ENCODE measurements at regions not wholly inside any gene's neighbourhood (a gene's known extent, or its start where the extent isn't known, plus 50 kb on each side); places are given as distances from the start of the nearest gene placed in this dataset.
A peak's percentile ranks its signal among the peaks of the same experiment; 100 is the strongest.

GRCh38 chr3:182136008-182136910 is 424.5 kb downstream of the SOX2 start:
- Histone ChIP-seq H2AFZ (ENCODE audit: low read length) (no peak overlapping the region), H3K4me3 (ENCODE audit: low read depth, low read length, poor library complexity, severe bottlenecking) (no peak overlapping the region), H3K27me3 (ENCODE audit: insufficient read depth, low read length) (no peaks in the 10 kb centered on the region), H4K20me1 (ENCODE audit: insufficient read depth, low read length) (no peaks in the 10 kb centered on the region), H3K36me3 (ENCODE audit: insufficient read depth, low read length) (no peaks in the 10 kb centered on the region), H3F3A (ENCODE audit: insufficient read depth, low read length) (no peaks in the 10 kb centered on the region), H3K9me2 (ENCODE audit: low read depth, low read length) (no peaks in the 10 kb centered on the region), H3K9ac (ENCODE audit: low read length) (no peak overlapping the region), H3K79me2 (ENCODE audit: insufficient read depth, low read length) (no peaks in the 10 kb centered on the region), H3K27ac (ENCODE audit: low read depth, low read length, poor library complexity, severe bottlenecking) (no peak overlapping the region), H3K9me3 (ENCODE audit: low read length) (no peaks in the 10 kb centered on the region), H3K4me1 (ENCODE audit: insufficient read depth, low read length, severe bottlenecking) (no peaks in the 10 kb centered on the region), H3K4me2 (ENCODE audit: low read length) (no peak overlapping the region)
- TF ChIP-seq EZH2 (IDR thresholded peaks at IDR 0.05; ENCODE audit: borderline replicate concordance, low read length), result no peak
- TF ChIP-seq, protein P1, sequence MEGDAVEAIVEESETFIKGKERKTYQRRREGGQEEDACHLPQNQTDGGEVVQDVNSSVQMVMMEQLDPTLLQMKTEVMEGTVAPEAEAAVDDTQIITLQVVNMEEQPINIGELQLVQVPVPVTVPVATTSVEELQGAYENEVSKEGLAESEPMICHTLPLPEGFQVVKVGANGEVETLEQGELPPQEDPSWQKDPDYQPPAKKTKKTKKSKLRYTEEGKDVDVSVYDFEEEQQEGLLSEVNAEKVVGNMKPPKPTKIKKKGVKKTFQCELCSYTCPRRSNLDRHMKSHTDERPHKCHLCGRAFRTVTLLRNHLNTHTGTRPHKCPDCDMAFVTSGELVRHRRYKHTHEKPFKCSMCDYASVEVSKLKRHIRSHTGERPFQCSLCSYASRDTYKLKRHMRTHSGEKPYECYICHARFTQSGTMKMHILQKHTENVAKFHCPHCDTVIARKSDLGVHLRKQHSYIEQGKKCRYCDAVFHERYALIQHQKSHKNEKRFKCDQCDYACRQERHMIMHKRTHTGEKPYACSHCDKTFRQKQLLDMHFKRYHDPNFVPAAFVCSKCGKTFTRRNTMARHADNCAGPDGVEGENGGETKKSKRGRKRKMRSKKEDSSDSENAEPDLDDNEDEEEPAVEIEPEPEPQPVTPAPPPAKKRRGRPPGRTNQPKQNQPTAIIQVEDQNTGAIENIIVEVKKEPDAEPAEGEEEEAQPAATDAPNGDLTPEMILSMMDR (IDR thresholded peaks at IDR 0.05; ENCODE audit: low read length), result no peak

DNA sequence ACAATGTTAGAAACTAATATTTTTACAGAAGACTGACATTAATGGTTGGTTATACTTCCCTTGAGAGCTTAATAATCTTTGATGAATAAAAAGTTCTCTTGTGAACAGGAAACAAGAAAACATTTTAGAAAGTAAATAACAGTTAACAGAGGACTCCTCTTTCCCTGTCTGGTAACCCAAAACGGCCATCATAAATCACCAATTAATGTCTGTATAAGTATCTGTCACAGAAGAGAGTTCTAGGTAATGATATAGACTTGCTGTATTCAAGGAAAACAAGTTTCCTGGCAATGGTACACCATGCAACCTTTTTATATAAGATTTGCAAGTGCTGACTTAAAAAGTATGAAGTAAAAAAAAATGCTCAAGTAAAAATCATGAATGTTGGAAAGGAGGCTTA is 426.7 kb downstream of the SOX2 start:
- Histone ChIP-seq H3K4me2 (ENCODE audit: low read length) (no peak overlapping the region), H4K20me1 (ENCODE audit: insufficient read depth, low read length) (no peaks in the 10 kb centered on the region), H3K79me2 (ENCODE audit: insufficient read depth, low read length) (no peaks in the 10 kb centered on the region), H3K9me3 (ENCODE audit: low read length) (no peaks in the 10 kb centered on the region), H3K27ac (ENCODE audit: low read depth, low read length, poor library complexity, severe bottlenecking) (no peak overlapping the region), H3K27me3 (ENCODE audit: insufficient read depth, low read length) (no peaks in the 10 kb centered on the region), H3K36me3 (ENCODE audit: insufficient read depth, low read length) (no peaks in the 10 kb centered on the region), H3K9ac (ENCODE audit: low read length) (no peak overlapping the region), H3F3A (ENCODE audit: insufficient read depth, low read length) (no peaks in the 10 kb centered on the region), H2AFZ (ENCODE audit: low read length) (no peak overlapping the region), H3K4me1 (ENCODE audit: insufficient read depth, low read length, severe bottlenecking) (no peaks in the 10 kb centered on the region), H3K9me2 (ENCODE audit: low read depth, low read length) (no peaks in the 10 kb centered on the region), H3K4me3 (ENCODE audit: low read depth, low read length, poor library complexity, severe bottlenecking) (no peak overlapping the region)
- no peak for TF ChIP-seq EZH2 (IDR thresholded peaks at IDR 0.05; ENCODE audit: borderline replicate concordance, low read length)
- TF ChIP-seq, protein P1 (IDR thresholded peaks at IDR 0.05; ENCODE audit: low read length), result no peak

- Histone ChIP-seq H3K9me3 (ENCODE audit: low read length) (no peaks in the 10 kb centered on the region), H3K4me3 (ENCODE audit: low read depth, low read length, poor library complexity, severe bottlenecking) (no peak overlapping the region), H3K27me3 (ENCODE audit: insufficient read depth, low read length) (no peaks in the 10 kb centered on the region), H3K9me2 (ENCODE audit: low read depth, low read length) (no peaks in the 10 kb centered on the region), H4K20me1 (ENCODE audit: insufficient read depth, low read length) (no peaks in the 10 kb centered on the region), H3K9ac (ENCODE audit: low read length) (no peak overlapping the region), H2AFZ (ENCODE audit: low read length) (no peak overlapping the region), H3K4me1 (ENCODE audit: insufficient read depth, low read length, severe bottlenecking) (no peaks in the 10 kb centered on the region), H3K4me2 (ENCODE audit: low read length) (no peak overlapping the region), H3K79me2 (ENCODE audit: insufficient read depth, low read length) (no peaks in the 10 kb centered on the region), H3K27ac (ENCODE audit: low read depth, low read length, poor library complexity, severe bottlenecking) (no peak overlapping the region), H3F3A (ENCODE audit: insufficient read depth, low read length) (no peaks in the 10 kb centered on the region), H3K36me3 (ENCODE audit: insufficient read depth, low read length) (no peaks in the 10 kb centered on the region)
- no peak for TF ChIP-seq EZH2 (IDR thresholded peaks at IDR 0.05; ENCODE audit: borderline replicate concordance, low read length)
- TF ChIP-seq, protein P1 (IDR thresholded peaks at IDR 0.05; ENCODE audit: low read length), result peak; percentile 33; the same call in 1 of the 2 replicates
Observed at GRCh38 chr3:182139627-182140357, 428.1 kb downstream of the SOX2 start.

All from OCI-LY1 (cell line).